Dedifferentiated amniotic fluid mesenchymal stem cell (primary cell): ENCODE measurements at regions not wholly inside any gene's neighbourhood (a gene's known extent, or its start where the extent isn't known, plus 50 kb on each side); places are given as distances from the start of the nearest gene placed in this dataset.

Source experiments
- DNase-seq: peaks from one replicate; pipeline ENCODE4 v3.0.0-alpha.2; 2016; ENCODE audit errors: extremely low spot score

DNA sequence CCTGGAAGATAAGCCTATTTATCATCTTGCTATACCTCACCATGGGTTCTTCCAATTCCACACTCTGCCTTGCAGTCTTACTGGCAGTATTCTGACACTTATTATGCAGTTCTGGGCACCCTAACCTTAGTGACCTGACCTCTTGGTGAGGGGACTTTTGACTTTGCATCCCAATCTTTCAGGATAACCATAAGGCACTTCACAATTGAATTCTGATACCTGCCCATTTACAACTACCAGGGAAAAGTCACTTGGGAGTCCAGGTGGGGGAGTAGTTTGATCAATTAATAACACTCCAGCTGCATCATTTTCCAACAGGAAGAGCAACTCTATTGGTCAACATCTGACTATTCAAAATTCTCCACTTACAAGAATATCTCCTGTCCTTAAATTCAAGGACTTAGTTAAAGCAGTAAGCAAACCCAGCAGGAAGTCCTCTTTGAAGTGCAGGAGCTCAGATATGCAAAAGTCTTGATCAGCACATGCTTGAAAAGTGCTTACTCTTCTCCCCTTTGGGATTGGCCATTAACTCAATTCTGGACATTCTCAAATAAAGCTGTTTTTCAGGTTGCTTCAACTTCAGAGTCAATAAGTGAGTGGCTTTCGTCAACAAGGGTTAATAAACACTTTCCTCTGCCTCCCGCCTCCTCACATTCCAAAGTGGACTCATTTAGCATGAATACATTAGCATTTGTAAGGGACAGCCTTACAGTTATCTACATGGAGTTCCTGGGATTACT lies 177.4 kb upstream of the NRIP1 start:
- no peak for DNase-seq

DNA sequence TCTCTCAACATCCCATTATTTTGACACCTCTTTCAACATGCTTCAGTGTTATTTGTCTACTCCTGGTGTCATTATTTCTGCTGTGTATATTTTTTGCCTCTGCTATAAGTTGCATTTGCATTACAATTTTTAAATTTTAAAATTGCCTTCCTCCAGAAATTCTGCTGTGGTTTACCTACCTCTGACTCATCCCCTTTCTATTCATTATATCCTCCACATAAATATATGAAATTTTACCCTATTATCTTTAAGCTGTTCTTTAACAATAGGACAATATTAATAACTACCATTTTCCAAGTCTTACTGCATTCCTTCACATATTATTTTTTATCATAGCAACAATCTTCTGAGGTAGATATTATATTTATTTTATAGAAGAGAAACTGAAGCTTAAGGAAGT lies 178.1 kb upstream of the NRIP1 start:
- DNase-seq = no peak

DNA sequence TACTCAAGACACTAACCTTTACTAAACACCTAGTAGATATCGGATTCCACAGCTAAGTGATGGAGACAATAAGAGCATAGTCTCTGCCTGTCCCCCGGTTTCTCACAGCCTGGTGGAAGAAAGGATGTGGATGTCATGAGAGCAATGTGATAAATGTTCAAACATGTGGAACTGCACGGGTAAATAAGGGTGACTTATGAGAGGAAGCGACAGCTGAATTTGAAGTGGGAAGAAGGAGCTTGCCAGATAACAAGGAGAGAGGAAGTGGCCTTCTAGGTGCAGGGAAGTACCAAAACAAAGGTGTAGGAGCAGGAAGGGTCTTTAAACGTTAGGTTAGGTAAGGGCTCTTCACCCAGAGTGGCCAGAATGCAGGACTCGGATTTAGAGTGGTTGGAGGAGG lies 178.6 kb upstream of the NRIP1 start:
- DNase-seq = no peak

DNA sequence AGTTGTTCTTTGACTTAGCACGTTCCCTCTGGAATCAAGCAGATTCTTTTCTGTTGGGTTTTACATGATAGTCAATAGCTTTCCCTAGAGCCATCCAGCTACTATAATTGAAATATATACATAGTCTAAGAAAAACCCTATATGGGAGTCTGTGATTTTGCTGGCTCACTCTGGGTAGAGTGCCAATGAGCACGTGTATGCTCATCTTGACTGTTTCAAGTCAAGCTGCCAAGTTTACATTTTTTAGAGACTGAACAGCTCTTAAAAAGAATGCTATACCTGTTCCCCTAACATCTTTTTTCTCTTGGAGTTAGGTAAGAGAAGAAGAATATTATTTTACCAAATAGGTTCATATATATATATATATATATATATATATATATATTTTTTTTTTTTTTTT lies 182.8 kb upstream of the NRIP1 start:
- DNase-seq = no peak

DNA sequence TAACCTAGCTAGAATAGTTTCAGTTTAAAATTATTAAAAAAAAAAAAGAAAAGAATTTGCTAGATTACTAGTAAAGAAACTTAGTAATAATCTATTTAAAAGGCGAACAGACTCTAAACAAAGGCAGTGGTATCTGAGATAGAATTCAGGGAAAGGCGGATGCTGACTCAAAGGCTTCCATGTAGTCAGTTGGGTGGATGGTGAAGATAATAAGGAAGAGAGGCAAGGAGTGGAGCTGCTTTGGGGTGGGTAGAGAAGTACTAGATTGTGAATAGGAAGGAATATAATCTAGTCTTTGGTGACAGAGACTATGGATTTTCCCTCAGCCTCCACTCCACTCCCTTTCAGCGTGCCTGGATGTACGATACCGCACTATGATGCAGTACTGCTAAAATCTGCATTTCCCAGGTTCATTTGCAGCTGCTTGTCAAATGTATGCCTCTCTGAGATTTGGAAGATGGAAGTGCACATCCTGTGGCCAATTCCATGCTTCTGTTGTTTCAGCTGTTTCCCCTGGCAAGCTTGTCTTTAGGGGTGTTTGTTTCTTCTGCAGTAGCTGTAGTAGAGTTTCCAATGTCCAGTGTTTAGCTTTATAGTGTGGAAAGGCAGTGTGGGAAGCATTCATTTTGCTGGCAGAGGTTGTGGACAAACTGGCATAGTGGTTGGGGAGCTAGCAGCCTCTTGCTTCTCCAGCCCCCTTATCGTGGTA lies 184.6 kb upstream of the NRIP1 start:
- DNase-seq = no peak

DNA sequence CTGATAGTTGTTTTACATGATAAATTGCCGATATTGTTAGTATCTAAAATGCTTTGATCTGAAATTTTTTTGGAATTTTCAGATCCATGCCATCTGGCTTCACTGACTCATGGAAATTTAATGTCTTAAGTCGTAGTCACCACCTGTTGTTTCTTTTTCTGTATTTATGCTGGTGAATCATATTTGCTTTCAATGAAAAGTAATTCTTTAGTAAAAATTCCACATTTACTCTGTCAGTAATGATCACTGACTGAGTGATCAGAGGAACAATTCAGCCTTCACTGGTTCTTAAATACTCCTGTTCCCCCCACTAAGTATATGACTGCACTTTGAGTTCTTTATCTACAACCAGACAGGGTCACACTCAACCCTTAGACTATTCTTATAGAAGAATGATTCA lies 185.6 kb upstream of the NRIP1 start:
- DNase-seq = no peak

DNA sequence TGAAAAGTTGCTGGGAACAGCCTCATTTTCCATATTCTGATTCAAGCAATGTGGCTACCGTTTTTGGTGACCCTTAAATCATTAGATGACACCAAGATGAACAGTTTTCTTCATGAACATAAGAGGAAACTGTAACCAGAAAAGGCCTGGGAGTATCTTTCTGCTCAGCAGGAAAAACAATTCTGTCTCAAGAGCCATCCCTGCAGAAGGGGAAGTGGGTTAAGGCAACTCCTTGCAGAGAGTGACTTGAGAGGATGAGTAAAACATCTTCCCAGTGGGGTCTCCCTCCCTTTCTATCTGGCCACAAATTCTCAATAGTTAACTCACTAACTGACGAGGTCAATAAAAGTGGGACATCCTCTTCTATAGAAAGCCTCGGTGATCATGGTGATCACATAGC lies 187.6 kb upstream of the NRIP1 start:
- DNase-seq = no peak

DNA sequence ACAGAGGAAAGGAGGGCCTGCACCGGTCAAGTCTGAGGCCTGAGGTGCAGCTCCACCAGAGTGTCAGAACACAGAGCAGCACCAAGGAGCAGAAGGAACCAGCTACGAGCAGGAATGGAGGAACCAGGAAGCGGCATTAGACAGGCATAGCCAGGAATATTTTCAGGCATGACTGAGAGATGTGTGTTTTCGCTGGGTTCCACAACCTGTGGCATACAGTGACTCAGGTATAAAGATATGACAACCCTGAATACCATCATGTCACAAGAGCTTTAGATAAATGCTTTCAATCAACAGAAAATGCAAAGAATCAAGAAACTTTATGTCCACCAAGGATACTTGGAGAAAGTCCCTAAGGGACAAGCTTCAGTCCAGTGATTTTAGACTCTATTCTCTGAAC lies 189.3 kb upstream of the NRIP1 start:
- no peak for DNase-seq

DNA sequence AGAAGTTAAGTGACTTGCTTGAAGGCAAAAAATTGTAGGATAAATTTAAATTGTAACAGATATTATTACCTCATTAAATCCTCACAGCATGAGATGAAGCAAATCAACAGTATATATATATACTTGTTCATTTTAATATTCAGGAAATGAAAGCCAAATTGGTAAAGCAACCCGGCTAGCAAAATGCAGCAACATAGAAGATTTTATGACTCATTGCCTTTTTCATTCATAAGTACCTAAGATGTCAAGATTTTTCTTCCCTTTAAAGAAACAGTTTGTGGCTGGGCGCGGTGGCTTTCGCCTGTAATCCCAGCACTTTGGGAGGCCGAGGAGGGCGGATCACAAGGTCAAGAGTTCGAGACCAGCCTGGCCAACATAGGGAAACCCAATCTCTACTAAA lies 190.5 kb upstream of the NRIP1 start:
- DNase-seq = no peak

DNA sequence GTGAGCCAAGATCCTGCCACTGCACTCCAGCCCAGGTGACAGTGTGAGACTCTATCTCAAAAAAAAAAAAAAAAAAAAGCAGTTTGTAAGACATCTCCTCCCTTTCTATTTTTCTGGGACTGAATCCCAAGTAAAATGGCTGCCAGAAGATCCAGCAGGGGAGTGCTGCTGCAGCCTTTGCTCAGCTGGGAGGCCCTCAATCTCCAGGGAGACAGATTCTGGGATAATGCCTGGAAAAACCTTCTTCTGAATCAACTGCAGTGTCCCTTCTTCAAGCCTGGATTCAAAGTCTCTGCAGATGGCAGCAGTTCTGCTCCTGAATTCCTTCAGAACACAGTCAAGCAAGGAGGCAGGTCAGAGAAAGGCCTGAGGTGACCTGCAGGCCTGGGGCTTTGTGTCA lies 191.0 kb upstream of the NRIP1 start:
- no peak for DNase-seq

DNA sequence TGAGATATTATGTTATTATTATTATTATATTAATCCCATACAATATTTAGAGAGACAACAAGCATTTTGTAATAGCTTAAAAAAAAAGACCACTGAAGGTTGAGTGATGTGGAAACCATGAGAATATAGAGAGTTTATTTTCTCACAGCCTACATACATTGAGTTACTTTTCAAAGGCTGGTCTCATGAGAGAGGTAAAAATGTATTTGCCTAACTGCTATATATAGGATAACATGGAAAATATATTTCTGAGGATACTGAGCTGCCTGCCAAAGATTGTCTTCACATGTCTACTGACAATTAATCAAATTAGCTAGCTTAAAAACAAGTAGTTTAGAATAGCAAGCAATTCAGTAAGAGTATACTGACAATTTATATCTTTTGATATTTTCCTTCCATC lies 192.2 kb upstream of the NRIP1 start:
- DNase-seq = no peak

DNA sequence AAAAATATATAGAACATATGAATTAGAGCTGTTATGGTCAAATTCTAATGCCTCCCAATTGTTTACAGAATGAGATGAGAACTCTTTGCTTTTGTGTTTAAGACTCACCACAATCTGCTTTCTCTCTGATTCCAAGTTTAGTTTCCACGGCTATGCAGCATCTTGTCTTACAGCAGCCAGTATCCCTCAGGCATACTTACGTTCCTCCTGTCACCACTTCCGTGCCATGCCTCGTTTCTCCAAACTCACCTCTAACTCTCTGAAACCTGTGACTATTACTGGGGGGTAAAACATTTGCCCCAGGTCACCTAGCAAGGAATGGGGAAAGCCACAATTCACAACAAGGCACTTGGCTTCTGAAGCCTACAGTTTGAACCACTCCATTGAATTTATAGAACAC lies 192.8 kb upstream of the NRIP1 start:
- DNase-seq = no peak

DNA sequence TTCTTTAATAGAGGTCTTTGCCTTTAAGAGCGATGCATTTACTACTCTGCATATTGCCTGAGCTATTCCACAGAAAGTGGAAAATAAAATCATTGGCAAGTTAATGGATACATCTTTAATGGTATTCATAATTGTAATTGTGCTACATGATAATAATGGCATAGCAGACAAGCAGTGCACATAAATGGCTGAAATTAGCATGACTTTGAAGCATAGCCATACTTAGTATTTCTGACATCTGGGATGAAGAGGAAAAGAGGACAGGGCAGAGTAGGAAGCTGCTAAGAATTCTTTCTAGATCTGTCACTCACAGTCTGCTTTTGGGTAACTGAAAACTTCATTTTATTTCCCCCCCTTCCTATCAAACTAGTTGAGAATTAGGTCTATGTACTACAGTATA lies 195.0 kb upstream of the NRIP1 start:
- no peak for DNase-seq

DNA sequence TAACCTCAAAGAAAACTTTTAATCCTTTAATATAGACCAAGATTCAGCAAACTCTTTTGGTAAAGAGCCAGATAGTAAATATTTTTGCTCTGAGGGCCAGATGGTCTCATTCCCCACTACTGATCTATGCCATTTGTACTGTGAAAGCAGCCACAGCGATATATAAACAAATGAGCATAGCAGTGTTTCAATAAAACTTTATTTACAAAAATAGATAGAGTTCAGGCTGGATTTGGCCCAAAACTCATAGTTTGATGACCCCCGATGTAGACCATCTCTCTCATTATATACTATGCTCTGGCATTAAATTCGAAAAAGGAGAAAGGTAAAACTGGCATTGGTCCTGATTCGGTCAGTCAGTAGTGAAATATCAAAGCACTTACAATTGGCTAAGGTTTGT lies 195.8 kb upstream of the NRIP1 start:
- DNase-seq = no peak

DNA sequence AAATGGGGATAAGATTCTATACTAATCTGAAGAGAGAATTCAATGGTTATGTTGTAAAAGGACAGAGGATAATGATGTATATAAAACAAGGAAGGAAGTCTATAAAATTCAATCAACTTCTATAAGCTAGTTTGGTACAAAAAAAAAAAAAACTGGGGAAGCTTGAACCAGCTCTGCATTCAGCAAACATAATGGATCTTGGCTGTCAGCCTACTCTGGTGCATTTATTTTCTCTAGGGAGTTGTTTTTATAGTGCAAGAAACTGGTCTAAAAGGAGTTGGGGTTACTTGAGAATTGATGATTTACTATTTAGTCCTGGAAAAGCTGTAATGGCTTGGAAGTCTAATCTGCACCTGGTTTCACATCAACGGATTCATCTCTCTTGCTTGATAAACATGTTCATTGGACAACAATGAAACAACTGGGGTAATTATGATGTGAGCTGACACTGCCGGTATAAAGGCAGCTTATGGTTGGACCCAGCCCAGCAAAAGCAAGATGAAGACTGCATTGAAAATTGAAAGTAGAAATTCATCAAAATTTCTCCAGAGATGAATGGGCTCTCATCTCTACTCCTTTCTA lies 199.4 kb upstream of the NRIP1 start:
- DNase-seq = no peak

DNA sequence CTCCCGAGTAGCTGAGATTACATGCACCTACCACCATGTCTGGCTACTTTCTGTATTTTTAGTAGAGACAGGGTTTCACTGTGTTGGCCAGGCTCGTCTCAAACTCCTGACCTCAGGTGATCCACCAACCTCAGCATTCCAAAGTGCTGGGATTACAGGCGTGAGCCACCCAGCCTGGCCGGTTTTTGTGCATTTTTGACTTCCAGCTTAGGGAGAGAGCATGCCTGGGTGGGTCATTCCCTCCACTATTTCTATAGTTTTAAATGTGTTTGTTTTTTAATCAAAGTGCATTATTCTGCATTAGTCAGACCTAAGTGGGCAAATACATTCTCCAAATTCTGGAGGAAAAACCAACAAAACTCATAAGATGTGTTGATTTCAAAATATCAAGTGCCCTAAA lies 207.4 kb upstream of the NRIP1 start:
- no peak for DNase-seq

DNA sequence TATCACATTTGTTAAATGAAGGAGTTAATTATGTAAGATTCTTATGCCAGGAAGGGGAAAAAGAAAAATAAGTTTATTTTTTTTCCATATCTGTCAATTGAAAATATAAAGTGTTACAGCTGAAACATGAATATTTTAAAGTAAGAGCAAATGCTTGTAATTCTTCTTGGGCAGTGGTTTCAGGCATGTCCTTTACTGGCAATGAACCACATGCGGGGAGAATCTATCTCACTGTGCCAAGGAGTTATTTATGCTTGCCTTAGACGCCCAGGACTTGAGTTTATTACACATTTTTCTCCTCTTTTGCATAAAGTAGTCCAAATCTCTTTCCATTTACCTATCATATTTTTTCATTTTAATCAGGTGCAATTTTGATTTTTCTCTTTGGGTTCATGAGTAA lies 207.8 kb upstream of the NRIP1 start:
- peak; percentile 48 for DNase-seq

DNA sequence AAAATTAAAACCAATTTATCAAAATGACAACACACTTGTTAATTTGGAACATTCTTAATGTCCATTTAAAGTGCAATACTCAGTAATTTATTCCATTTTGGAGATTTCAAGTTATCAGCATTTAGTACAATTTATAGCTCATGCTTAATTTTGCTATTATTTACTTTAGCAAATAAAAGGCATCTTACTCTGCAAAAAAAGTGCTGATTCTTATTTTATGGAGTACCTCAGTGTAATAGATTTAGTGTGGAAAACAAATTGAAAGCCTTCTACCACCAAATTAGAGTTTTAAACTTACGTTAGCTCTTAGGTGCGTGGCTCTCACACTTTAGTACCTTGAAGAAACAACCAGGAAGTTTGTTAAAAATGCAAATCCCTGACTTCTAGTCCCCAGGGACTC lies 208.4 kb upstream of the NRIP1 start:
- no peak for DNase-seq

DNA sequence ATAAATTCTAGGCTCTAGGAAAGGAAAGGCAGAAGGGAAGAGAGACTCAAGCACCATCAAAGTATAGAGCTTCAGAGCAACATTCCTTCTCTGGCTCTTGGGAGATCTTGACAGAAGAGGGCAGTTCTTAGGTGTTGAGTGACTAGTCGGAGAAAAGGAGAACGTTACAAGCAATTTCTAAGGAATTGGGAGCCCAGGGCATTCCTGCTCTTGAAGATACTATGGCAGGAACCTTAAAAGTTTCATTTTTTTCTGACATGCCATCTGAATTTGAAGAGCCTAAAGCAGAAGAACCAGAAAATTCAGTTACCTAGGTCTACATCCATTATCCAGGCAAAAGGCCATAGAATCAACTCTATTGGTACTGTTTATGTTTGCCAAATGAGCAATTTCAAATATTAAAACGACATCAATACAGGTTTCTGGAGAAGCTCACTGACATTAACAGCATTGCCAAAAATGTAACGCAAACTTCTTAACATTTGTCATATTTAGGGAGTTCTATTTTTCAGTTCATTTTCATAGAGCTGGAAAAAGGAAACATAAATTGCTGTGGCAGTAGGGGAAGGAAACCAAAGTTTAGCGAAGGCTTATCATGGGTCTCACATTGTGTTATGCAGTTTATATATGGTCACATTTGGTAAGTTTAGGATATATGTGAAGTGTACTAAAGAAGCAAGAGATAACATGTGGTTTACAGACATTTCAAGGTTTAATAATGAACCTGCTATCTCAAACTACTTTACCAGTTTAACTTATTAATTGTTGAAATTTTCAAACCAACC lies 210.1 kb upstream of the NRIP1 start:
- DNase-seq = no peak

DNA sequence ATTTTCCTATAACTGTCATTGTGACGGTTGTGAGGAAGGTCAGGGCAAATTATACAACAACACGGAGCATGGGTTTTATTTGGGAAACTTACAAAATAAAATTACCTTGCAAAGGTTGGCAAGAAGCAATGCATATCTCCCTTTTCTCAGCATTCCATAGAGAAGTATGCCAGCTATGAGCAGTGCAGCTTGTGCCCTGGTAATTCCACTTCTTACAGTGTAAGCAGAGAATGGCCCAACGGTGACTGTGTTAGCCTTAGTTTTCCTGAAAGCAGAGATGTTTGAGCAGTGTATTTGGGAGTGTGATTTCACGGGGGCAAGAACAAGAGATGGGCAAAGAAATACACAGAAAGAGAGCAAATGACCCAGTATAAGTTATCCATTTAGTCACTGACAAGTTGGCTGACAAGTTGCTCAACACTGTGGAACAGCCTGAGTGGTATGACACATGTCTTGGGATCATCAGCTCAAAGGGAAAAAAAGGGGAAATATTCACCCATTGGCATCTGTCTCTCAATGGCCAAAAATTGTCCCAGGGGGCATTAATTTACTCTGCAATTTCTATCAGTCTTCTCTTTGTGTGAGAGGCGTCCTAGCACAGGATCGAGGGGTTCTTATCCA lies 210.9 kb upstream of the NRIP1 start:
- no peak for DNase-seq

DNA sequence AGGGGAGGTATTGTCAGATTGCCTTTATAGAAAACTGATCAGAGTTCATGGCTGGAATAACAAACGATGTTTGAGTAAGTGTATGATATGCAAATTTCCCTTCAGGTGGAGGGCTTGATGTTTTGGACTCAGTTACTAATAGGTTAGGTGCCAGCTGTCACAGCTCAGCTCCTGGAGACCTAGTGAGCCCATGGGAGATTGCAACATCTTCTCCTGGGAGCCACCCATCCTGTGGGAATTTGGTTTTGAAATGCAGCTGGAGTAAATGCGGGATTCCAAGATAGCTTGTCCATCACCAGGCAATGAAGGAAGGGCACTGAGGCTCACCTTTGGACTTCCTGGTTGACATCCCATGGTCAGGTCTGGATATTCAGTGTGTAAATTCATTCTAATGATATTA lies 211.4 kb upstream of the NRIP1 start:
- no peak for DNase-seq

DNA sequence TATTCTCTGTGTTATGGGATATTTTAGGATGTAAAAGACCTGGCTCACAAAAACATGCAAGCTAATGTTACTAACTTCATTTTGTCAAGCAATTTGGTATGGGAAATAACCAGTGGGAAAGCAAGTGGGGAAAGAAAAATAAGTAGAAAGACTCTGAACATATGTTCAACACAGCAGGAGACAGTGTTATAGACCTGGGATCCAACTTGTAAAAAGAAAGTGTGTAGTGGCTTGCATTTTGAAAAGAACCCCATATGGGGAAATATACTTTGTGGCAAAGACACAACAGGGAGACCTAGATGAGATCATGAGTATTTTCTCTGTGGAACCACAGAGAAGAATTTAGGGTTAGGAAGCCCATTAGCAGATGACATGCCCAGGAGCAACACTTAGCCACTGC lies 212.7 kb upstream of the NRIP1 start:
- no peak for DNase-seq
